Subcutaneous abdominal adipose tissue (tissue), 5 donors: ENCODE measurements at regions not wholly inside any gene's neighbourhood (a gene's known extent, or its start where the extent isn't known, plus 50 kb on each side); places are given as distances from the start of the nearest gene placed in this dataset.

Experiments used
- H3K27ac ChIP-seq: one replicate; pipeline ENCODE4 v1.7.0; 2013; ENCODE audit warnings: low read depth, mild to moderate bottlenecking, inconsistent platforms, low read length, moderate library complexity
- H3K27me3 ChIP-seq, 5 donors: one replicate each; pipeline ENCODE4 v1.7.0; 2013; ENCODE audit warnings: low read length in 5 of 5, inconsistent platforms in 1 of 5; ENCODE audit not compliant: control insufficient read depth in 5 of 5, insufficient read depth in 4 of 5
- H3K36me3 ChIP-seq, 5 donors: one replicate each; pipeline ENCODE4 v1.7.0; 2013; ENCODE audit warnings: low read length in 5 of 5; ENCODE audit not compliant: control insufficient read depth in 5 of 5, insufficient read depth in 5 of 5
- H3K4me1 ChIP-seq, 5 donors: one replicate each; pipeline ENCODE4 v1.7.0; 2013; ENCODE audit warnings: low read length in 5 of 5, mild to moderate bottlenecking in 3 of 5, moderate library complexity in 1 of 5; ENCODE audit not compliant: control insufficient read depth in 5 of 5, insufficient read depth in 5 of 5
- H3K4me3 ChIP-seq, 5 donors: one replicate each; pipeline ENCODE4 v1.7.0; 2013; ENCODE audit warnings: low read length in 5 of 5, low read depth in 1 of 5
- H3K9ac ChIP-seq, 5 donors: one replicate each; pipeline ENCODE4 v1.7.0; 2013; ENCODE audit warnings: low read length in 5 of 5, mild to moderate bottlenecking in 4 of 5, moderate library complexity in 3 of 5
- H3K9me3 ChIP-seq, 5 donors: one replicate each; pipeline ENCODE4 v1.7.0; 2013; ENCODE audit warnings: low read length in 5 of 5; ENCODE audit not compliant: control insufficient read depth in 5 of 5
- donor health status: healthy.
- donor health status: healthy.
- donor health status: healthy.
- donor health status: healthy.
- donor health status: healthy.

DNA sequence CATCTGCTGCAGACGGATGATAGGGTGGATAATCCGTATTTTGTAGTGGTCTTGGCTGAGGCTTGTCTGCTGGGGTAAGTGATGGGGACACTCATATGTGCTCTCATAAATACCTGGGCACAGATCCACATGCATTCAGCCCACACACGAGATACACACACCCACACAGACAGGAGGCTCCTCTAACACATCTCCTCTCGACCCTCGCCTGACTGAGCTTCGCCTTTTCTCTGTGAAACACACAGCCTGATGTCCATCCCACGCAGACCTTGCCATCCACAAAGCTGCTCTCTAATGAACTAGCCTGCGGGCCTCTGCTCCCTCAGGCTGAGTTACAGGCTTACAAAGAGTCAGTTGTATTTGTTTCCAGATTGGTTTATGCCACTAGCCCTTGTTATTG, 96.3 kb upstream of the CSF3R start:
- no peak overlapping the region for H3K27ac ChIP-seq
- no peak overlapping the region for H3K4me3 ChIP-seq
- no peaks in the 10 kb centered on the region for H3K4me1 ChIP-seq
- H3K36me3 ChIP-seq = no peaks in the 10 kb centered on the region
- peaks cover 17 to 38% (median 32%) of the 10 kb centered on the region in 5 donors for H3K27me3 ChIP-seq
- no peaks in the 10 kb centered on the region for H3K9me3 ChIP-seq
- H3K9ac ChIP-seq = no peak overlapping the region

DNA sequence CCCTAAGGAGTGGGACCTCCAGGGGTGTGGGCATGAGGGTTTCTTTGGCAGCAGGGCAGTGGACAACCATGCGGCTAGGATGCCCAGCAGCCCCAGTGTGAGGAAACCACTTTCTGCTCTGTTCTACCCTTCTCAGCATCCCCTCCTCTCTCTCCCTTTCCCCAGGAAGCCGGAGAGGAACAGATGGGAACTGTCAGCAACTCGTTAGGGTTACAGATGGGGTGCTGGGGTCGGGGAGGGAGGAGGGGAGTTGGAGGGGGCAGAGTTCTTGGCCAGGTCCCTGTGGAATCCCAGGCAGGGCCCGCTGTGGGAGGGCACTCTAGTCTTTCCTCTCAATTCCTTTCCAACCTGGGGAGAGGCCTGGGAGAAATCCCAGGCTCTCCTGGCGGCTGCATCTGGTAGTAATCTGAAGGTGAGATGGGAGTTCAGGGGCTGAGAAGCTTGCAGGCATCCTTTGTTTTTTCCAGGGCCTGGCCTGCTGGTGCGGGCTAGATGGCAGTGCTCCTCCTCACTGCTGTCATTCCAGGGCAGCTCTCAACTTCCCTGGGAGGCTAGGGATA, 93.9 kb upstream of the CSF3R start:
- Histone ChIP-seq H3K4me3 (no peak overlapping the region), H3K9me3 (no peaks in the 10 kb centered on the region), H3K27ac (no peak overlapping the region), H3K36me3 (no peaks in the 10 kb centered on the region), H3K27me3 (peaks cover 28 to 45% (median 37%) of the 10 kb centered on the region in 5 donors), H3K9ac (no peak overlapping the region), H3K4me1 (no peaks in the 10 kb centered on the region)

DNA sequence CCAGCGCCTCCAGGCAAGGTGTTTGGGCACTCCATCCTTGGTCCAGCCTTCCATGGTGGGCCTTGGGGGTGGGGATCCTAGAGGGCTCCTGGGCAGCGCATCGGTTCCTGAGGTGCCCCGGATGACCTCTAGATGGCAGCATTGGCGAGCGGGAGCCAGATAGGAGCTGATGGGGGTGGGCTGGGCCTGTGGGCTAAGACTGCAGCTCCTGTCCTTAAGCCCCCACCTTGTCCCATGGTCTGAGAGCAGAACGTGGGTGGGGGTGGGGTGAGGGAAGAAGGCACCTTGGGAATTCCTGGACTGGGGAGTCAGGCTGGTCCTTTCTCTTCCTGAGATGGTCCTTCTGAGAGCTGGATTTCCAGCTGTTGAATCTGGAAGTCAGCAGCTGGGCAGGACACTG, 93.4 kb upstream of the CSF3R start:
- peaks cover 28 to 45% (median 37%) of the 10 kb centered on the region in 5 donors for H3K27me3 ChIP-seq
- no peak overlapping the region for H3K4me3 ChIP-seq
- no peaks in the 10 kb centered on the region for H3K4me1 ChIP-seq
- no peaks in the 10 kb centered on the region for H3K36me3 ChIP-seq
- no peaks in the 10 kb centered on the region for H3K9me3 ChIP-seq
- no peak overlapping the region for H3K27ac ChIP-seq
- no peak overlapping the region for H3K9ac ChIP-seq

DNA sequence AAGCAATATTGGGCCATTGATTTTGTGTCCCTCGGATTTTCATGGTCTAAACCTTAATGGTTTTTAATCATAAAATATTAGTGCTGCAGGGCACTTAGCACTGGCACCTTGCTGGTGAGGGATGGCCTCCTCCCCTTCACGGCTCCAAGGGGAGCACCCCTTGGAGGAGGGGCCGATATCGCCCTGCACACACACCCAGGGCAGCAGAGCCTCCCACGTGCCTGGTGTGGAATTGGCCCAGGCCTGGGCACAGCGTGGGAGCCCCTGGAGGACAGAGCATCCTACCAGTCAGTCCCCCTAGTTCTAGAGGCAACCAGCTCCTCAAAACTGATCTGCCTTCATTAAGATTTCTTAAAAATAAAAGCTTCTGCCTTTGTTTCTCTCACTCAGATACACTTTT, 90.7 kb upstream of the CSF3R start:
- Histone ChIP-seq H3K4me3 (no peak overlapping the region), H3K9me3 (no peaks in the 10 kb centered on the region), H3K9ac (no peak overlapping the region), H3K36me3 (no peaks in the 10 kb centered on the region), H3K27ac (no peak overlapping the region), H3K27me3 (peaks cover 28 to 41% (median 31%) of the 10 kb centered on the region in 5 donors), H3K4me1 (no peaks in the 10 kb centered on the region)

DNA sequence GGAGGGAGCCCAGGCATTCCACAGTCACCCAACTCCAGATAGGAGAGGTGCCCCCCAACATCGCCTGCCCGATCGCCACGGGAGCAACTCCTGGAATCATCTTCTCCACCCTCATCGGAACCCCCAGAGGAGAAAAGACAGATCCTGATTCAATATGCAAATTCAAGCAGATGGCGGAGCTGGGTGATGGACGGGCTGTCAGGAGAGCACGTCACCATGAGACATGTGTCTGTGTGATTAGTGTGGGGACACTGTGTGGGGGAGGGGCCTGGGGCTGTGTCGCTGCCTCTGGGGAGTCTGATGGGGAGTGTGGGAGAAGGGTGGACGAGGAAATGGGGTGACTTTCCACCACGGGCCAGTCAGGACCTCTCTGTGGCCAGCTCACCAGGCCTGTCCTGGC, 90.2 kb upstream of the CSF3R start:
- no peaks in the 10 kb centered on the region for H3K9me3 ChIP-seq
- H3K36me3 ChIP-seq = no peaks in the 10 kb centered on the region
- no peak overlapping the region for H3K27ac ChIP-seq
- H3K4me1 ChIP-seq = no peaks in the 10 kb centered on the region
- H3K4me3 ChIP-seq = no peak overlapping the region
- H3K27me3 ChIP-seq = peaks cover 28 to 39% (median 31%) of the 10 kb centered on the region in 5 donors
- H3K9ac ChIP-seq = no peak overlapping the region

DNA sequence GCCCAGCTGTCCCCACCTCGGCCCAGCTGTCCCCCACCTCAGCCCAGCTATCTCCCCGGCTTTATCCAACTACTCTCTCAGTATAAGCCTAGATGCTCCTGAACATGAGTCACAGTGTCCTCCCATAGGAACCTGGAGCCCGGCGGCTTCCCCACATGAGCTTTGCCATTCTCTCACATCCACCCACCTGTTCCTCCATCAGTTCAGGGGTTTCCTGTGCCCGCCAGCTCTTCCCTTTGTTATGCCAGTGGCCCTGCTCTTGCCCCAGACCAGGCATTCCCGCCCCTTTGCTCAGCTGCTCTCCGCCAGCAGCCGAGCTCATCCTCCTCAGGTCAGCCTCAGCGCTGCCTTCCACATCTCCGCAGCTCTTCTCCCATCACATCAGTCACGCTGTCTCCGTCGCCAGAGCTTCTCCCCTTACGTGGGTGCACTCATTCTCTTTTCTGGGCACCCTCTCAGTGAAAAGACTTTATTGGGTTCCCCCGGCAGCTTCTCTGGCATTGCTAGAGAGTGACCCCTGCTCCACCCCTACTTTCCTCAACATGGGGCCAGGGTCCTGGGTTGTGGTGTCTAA, 89.5 kb upstream of the CSF3R start:
- no peak overlapping the region for H3K9ac ChIP-seq
- H3K4me3 ChIP-seq = no peak overlapping the region
- H3K9me3 ChIP-seq = no peaks in the 10 kb centered on the region
- no peak overlapping the region for H3K27ac ChIP-seq
- no peaks in the 10 kb centered on the region for H3K4me1 ChIP-seq
- H3K27me3 ChIP-seq = peaks cover 27 to 39% (median 31%) of the 10 kb centered on the region in 5 donors
- no peaks in the 10 kb centered on the region for H3K36me3 ChIP-seq

DNA sequence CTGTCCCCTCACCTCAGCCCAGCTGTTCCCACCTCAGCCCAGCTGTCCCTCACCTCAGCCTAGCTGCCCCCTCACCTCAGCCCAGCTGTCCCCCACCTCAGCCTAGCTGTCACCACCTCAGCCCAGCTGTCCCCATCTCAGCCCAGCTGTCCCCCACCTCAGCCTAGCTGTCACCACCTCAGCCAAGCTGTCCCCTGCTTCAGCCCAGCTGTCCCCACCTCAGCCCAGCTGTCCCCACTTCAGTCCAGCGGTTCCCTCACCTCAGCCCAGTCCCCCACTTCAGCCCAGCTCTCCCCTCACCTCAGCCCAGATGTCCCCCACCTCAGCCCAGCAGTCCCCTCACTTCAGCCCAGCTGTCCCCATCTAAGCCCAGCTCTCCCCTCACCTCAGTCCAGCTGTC, 88.4 kb upstream of the CSF3R start:
- H3K27ac ChIP-seq = no peak overlapping the region
- H3K27me3 ChIP-seq = peaks cover 22 to 37% (median 33%) of the 10 kb centered on the region in 5 donors
- H3K9ac ChIP-seq = no peak overlapping the region
- H3K4me3 ChIP-seq = no peak overlapping the region
- H3K36me3 ChIP-seq = no peaks in the 10 kb centered on the region
- no peaks in the 10 kb centered on the region for H3K4me1 ChIP-seq
- H3K9me3 ChIP-seq = no peaks in the 10 kb centered on the region

DNA sequence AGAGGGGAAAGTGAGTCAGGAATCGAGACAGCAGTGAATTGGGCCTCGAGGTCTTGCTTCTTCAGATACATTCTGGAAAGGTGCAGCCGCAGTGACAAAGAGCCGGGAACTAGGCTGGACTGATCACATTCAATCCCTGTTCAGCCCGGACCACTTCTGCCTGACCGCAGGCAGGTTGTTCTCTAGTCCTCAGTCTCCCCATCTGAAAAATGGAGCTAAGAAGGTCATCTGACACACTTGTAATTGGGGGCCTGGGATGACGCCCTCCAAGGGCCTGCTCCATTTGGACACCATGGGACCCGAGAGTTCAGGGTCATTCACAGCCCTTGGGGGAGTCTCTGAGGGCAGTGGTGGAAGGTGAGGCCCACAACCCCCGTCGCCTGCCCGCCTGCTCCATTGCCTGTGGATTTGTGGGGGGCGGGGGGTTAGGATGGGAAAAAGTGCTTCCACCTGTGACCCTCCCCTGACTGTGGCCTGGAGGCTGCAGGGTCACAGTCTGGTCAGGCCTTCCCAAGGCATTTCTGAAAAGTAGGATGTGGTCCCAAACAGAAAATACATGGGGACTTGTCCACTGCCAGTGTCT, 87.9 kb upstream of the CSF3R start:
- Histone ChIP-seq H3K27ac (no peak overlapping the region), H3K27me3 (peaks cover 27 to 34% (median 32%) of the 10 kb centered on the region in 5 donors), H3K9me3 (no peaks in the 10 kb centered on the region), H3K36me3 (no peaks in the 10 kb centered on the region), H3K4me3 (no peak overlapping the region), H3K4me1 (no peaks in the 10 kb centered on the region), H3K9ac (no peak overlapping the region)

DNA sequence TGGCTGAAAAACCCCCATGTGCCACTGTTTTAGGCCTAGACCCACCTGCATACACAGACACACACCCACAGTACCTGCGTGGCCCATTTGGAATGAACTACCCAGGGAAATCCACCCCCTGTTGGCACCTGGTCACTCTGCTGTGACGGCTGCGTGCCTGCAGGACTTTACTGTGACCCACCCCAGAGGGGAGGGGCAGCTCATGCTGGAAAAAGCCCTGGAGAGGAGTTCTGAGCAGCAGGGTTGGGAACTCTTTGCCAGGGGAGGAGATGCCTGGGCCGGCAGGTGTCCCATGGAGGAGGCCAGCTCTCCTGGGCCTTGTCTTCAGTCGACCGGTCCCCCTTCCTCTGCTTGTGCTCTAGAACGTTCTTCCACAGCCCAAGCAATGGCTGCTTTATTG, 87.3 kb upstream of the CSF3R start:
- Histone ChIP-seq H3K27me3 (peaks cover 22 to 29% (median 28%) of the 10 kb centered on the region in 5 donors), H3K4me3 (no peak overlapping the region), H3K9ac (no peak overlapping the region)

DNA sequence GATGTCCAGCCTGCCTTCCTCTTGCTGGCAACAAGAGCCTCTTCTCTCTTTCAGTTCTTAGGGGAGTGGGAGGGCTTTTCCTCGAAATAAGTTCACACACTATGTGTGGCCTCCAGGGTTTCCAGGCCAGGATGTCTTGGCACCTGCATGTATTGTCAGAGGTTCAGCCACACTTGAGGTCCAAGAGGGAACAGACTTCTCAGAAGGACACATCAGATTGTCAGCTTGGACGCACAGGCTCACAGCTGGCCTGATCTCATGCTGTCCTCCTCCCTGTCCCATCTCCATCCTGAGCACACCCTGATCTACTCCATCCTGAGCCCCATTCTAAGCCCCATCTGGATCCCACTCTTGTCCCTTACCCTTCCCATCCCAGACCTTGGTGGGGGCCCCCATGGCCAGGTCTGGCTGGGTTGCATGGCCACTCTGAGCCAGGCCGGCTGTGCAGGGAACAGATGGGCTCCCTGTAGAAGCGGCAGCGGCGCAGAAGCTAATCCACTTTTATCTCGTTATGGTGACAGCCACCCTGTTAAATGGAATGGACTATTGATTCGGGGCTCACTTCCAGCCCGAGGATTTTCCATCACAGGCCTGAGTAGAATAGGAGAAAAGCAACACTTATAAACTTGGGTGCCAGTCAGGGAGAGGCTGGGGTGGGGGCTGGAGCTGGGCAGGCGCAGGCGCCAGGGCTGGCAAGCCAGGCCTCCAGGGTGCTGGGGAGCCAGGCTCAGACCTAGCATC, 85.1 kb upstream of the CSF3R start:
- H3K4me1 ChIP-seq = no peaks in the 10 kb centered on the region
- H3K9ac ChIP-seq = no peak overlapping the region
- H3K9me3 ChIP-seq = no peaks in the 10 kb centered on the region
- H3K27me3 ChIP-seq = peaks cover 8 to 22% (median 11%) of the 10 kb centered on the region in 5 donors
- H3K27ac ChIP-seq = no peak overlapping the region
- no peaks in the 10 kb centered on the region for H3K36me3 ChIP-seq
- H3K4me3 ChIP-seq = no peak overlapping the region

More for the DNA sequence above, 87.3 kb upstream of the CSF3R start:
- no peaks in the 10 kb centered on the region for H3K9me3 ChIP-seq
- no peak overlapping the region for H3K27ac ChIP-seq
- H3K36me3 ChIP-seq = no peaks in the 10 kb centered on the region
- H3K4me1 ChIP-seq = no peaks in the 10 kb centered on the region
